Femur (tissue), 1 donor: ENCODE measurements at regions not wholly inside any gene's neighbourhood (a gene's known extent, or its start where the extent isn't known, plus 50 kb on each side); places are given as distances from the start of the nearest gene placed in this dataset.

ENCODE experiments used
- DNase-seq: peaks from one replicate; pipeline ENCODE4 v3.0.0-alpha.2; 2017

DNA sequence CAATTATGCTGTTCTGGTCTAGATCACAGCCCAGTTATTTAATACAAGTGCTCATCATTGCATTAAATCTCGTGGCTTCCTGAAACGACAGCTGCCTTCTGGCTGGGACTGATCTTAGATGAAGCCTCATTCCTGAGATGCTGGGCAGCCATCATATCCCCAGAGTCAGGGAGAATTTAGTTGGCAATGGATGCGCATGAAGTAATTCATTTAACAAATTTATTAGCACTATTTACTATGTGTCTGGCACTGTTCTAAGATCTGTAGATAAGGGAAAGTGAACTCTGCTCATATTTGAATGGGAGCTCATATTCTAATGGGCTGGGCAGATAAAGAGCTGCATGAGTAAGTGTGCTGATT, 244.7 kb downstream of the KCNS3 start:
- no peak for DNase-seq

DNA sequence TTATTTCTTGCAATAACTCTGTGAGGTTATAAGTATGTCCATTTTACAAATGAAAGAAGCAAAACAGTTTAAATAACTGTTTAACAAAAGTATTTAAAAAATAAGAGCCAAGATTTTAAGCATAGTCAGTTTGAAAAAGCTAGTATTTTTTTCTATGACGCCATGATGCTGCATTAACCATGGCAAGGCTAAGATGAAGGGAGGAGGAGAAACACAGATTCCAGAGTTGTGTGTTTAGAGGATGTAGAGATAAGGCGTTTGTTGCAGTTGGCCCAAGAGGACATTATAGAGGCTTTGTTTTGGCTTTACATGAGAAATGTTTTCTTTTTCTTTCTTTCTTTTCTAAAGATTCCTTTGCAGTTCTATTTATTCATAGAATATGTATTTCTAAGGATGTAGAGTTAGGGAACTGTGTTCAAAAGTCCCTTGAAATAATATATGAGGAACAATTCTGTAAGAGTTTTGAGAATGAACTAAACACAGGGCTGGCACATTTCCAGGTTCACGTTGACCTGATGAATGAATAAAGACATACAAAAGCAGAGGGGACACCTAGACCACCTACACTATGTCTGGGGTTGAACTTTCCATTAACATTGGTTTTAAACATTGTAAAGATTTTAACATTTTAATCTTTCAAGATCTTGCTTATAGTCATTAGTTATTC, 244.2 kb downstream of the KCNS3 start:
- DNase-seq = no peak

DNA sequence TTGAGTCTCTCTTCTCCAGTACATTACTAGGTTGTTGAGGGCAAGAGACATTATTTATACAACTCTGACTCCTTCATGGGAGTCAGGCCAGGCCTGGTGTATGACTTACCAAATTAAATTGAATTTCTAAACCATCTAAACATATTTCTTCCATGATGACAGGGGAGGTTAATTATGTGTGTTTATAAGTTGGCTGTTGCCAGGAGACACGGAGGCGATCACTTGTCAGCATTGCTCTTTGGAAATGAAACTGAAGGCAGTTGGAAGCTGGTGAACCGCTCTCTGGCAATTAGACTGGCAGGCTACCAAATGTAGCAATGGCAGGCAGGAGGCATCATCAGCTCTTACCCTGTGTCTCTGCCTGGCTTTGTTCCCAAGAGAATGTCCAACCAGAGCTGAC, 241.4 kb downstream of the KCNS3 start:
- DNase-seq = peak; percentile 45

DNA sequence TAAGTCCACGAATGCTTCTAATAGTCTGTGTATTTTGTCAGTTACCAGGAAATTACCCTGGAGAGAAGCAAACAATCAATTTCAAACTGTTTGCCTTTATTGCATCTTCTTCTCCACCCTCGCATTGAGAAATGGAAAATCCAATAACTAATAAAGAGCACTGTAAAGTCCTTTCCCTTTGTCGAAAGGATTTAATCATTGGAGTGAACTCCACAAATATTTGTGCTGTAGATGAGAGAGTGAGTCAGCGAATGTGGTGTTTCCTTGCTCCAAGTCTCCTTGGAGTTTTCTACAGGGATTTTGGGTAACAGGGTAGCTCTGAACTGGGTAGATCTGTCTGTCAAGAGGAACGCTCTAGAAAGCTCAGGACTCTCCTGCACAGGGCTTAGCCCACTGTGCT, 240.2 kb downstream of the KCNS3 start:
- no peak for DNase-seq

DNA sequence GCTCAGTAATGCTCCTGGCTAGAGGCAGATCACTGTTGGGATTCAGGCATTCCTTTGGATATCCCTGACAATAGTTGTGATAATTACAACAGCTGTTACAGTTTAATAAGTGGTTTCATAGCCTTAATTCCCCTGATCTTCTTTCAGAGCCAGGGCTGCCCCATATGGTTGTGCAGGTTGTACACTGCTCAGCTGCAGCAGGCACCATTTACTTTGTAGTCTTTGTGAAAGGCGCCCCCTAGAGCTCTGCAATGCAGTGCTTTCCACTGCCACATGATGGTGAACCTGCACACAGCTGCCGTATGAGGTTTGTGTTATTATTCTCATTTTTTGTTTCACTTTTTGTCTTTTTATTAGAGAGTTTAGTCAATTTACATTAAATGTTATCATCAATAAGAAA, 239.1 kb downstream of the KCNS3 start:
- no peak for DNase-seq

DNA sequence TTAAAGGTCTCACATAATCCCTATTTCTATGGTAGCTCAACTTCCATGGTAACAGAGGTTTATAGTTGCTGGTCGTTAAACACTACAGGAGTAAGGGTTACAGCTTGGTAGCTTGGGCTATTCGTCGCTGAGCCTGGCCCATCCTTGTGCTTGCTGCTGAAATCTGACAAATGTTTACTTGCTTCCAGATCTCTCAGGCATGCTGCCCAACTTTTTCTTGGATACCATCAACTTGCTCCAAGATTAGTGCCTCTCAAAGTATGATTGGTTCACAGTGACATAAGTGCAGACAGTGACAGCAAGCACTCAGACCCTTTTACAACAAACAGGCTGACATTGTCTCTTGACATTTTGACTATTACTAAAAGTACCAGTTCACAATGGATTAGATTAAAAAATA, 231.8 kb downstream of the KCNS3 start:
- no peak for DNase-seq

DNA sequence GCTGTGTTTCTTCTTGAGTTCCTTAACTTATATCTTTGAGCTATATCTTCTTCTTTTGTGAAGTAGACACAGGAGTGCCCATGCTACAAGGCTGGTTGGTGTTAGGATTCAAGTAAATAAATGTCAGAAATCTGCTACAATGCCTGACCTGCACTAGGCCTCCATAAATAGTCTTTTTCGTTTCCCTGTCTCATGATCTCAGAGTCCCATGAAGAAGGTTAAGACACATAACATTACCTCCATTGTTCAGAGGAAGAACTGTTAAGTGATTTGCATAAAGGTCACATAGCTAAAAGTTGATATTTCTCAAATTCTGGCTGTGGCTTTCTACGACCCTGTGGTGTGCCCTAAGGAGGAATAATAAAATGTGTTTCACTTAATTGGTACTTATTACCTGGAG, 228.4 kb downstream of the KCNS3 start:
- no peak for DNase-seq

DNA sequence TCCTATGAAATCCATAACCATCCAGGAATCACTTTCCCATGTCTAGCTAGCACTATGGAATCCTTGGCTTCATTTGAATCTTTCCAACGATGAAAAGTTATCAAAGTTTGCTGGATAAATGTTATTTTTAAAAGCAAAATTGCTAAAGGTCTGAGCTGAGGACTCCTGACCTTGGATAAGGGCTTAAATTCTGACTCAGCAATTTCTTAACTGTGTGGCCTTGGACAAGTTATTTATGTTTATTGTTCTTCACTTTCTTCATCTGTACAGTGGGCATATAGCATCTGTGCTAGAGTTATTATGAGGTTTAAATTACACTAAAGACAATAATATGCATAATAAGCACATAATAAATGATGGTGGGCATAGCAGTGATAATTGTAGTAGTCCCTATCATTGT, 227.5 kb downstream of the KCNS3 start:
- DNase-seq = no peak

DNA sequence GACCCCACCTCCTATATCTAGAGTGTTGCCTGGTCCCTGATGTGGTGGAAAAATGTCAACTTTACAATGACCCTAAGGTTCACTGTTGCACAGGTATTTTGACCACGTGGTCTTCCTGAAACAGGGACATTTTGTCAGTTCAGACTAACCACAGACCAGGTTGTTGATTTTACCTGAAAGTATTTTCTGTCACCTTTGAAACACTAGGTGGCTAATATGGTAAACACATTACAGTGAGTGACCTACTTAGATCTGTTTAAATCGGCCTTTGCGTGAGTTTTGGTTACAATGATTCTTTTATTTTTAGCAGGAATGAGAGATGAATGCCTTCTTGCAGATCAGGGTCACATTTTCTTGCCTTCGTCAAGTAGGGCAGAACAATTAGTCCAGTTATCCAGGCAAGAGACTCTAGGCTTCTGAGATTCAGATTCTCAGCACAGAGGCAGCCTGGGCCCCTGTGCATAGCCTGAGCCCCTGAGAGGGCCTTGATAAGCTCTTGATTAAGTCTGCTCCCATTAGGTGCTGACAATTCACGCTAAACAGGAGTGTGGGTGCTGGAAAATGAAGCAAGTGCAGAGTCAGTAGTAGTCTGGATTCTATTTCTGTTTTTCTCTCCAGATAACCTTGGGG, 226.2 kb downstream of the KCNS3 start:
- no peak for DNase-seq

DNA sequence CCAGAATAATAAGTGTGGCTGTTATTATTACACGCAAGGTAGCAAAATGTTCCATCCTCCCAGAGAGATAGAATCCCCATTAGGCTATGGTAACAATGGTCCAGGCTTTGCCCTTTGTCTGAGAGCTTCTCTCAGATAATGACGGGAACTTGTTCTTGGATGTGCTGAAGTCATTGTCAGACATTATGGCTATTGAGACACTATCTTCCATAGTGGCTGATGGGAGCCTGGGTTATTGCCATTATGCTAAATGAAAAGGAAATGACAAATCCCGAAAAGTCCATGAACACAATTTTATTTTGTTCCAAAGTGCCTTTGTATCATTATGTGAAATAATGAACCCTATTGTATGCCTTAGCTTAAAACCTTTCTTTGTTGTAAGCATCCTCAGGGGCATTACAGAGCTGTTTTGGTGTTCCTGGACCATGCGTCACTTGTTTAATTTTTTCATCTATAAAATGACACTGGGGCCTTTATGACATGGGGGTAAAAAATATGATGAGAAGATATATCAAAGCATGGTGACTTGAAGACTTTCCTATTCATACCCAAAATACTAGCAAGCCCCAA, 218.5 kb downstream of the KCNS3 start:
- DNase-seq = no peak

DNA sequence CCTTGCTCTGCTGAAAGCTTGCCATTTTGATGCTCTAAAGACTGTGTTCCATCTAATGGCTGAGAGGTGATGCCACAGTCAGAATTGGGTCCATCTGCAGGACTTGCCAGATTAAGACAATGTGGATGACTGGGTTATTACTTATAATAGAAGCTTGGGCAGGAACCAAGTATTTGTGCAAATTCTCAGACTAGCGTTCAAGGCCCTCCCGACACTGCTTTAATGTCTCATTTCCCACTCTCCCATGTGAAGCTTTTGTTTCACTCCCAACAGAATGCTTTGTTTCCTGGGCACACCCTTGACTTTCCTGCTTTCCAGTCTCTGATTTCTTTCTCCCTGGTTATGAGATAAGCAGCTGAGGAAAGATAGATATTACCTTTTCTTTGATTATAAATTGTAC, 215.8 kb downstream of the KCNS3 start:
- DNase-seq = no peak

DNA sequence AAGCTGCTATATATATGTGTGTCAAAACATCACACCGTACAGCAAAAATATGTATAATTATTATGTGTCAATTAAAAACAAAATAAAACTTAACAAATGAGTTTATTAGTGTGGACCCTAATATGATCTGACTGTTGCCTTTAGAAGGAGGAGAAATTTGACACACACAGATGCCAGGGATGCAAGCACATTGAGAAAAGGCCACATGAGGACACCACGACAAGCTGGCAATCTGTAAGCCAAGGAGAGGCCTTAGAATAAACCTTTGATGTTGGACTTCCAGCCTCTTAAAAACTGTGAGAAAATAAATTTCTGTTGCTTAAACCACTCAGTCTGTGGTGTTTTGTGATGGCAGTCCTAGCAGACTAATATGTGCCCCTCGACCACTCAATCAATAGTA, 214.7 kb downstream of the KCNS3 start:
- DNase-seq = no peak

DNA sequence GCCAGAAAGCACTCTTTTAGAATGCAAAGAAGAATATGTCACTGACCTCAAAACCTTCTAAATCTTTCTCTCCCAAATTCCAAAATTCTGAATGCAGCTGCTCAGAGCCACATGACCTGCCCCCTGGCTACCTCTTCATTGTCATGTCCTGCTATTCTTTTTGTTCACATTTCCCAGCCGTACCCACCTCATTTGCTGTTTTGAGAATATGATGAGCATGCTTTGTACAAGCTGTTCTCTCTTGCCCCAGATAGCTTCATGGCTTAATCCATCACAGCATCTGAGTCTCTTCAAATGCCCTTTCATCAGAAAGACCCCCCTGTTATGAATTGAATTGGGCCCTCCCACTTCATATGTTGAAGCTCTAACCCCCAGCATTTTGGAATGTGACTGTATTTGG, 214.3 kb downstream of the KCNS3 start:
- no peak for DNase-seq

DNA sequence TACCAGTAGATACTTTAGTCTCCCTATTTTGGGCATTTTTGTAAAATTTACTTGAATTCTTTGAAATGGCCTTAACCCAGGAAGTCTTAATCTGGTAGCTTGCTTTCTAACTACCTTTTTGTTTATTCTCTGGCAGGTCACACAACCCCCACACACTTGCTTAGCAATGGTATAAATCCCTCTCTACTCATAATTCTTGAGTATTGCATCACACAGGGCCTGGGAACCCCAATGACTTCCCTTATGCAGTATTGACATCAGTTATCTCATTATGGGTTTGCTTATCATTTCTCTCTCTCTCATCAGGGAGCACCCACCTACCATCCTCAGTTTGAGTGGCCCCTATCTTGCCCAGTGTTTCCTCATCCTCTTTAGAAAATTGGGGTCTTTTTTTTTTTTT, 207.1 kb downstream of the KCNS3 start:
- DNase-seq = no peak

DNA sequence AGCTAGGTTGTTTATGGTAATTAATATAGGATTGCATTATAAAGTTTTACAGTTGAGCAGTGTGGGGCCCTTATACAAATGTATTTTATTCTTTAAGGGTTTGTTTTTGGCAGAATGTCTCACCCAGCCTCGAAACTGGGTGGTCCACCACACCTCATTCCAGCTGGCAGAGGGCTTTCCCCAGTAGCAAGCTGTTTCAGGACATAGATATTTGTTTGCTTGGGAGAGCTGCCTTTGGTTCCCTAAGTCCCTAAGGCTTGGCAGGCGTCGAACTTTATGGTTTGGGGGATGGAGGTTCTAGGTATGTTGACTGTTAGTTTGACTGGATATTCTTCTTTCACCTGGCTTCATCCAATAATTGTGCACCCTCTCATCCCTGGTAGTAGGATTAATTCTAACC, 205.9 kb downstream of the KCNS3 start:
- no peak for DNase-seq

DNA sequence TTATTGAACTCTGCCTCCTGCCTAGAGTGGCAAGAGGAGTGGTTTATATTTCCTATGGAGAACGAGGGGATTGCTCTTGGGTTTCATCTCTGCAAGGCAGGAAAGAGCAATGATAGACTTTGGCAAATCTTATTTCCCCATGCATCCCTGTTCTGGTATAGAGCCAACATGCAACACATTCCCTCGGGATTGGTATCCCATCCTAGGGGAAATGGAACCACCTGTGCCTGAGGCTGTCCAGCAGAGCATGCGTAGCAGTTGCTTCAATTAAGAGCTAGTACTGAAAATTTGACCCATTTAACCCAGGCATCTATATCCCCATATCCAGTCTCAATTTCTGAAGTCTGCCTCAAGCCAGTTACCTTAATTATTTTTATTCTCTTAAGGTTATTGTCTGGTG, 205.3 kb downstream of the KCNS3 start:
- DNase-seq = no peak

DNA sequence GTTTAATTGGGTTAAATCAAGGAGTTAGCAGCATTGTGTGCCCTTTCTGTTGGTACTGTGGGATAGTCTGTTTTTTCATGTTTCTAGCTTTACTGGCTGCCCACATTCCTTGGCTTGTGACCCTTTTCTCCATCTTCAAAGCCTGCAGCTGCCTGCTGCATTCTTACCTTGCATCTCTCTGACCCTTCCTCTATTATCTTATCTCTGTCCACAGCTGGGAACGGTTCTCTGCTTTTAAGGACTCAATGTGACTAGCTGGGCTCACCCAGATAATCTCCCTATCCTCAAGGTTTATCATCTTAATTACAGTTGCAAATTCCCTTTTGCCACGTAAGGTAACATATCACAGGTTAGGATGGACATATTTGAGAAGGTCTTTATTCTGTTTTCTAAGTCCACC, 199.7 kb downstream of the KCNS3 start:
- DNase-seq = no peak

DNA sequence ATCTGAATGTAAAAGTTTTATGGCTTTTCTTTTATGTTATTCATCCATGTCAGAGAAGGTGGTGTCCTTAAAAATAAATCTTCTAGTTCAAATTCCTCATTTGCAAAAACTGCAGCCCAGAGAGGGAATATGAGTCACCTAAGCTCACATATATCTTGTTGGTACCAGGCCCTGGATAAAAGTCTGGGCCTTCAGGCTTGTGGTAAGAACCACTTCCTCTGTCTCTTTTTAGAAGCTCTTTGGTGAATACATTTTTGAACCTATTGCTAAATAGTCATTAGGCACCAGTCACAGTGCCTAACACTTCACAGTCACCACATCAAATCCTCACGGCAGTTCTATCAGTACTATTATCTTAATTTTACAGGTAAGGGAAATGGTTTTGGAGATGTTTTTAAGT, 199.2 kb downstream of the KCNS3 start:
- no peak for DNase-seq

DNA sequence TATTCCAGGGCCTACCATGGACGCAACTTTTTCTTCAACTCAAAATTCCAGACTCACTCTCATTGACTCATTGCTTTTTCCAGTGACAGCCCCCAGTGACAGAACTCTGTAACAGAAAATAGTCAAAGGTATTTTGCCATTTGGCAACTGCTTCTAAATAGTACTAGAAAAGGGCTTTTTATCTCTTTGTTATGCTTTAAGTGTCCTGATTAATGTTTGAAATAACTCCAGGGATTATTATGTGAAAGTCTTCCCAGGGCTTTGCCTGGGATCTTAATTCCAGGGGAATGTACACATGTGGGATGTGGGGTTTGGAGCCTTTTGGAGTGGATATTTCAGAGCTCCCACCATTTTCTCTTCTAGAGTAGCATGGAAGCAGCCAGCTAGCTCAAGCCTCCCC, 198.8 kb downstream of the KCNS3 start:
- no peak for DNase-seq

DNA sequence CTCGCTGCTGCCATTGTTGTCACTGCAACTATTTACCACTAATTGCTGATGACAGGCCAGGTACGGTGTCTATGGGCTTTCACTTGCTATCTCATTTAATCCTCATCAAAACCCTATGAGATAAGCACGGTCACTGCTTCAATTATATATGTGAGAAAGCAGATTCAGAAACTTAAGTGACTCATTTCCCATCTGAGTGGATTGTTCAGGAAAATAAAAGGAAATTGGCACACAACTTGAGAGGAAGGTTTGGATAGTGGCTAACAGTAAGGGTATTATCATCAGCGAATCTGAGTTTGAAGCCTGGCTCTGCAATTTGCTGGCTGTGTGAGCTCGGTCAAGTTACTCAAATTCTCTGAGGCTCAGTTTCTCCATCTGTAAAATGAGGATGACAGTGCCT, 196.0 kb downstream of the KCNS3 start:
- DNase-seq = no peak

DNA sequence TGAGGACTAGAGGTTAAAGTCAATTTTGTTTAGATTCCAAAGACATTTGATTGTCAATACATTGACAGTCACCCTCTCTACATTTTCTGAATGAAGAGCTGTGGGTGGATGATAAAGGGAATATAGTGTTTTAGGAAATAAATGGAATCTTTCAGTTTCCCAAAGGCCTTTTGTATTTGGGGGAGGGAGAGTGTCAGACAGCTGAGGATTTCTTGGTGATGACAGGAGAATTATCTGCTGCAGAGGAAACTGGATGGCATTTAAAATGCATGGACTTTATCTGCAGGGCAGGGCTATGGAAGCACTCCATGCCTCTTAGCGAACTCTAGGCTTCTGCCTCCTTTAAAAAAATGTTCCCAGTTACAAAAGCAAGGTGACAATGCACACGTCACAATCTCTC, 195.1 kb downstream of the KCNS3 start:
- DNase-seq = no peak

DNA sequence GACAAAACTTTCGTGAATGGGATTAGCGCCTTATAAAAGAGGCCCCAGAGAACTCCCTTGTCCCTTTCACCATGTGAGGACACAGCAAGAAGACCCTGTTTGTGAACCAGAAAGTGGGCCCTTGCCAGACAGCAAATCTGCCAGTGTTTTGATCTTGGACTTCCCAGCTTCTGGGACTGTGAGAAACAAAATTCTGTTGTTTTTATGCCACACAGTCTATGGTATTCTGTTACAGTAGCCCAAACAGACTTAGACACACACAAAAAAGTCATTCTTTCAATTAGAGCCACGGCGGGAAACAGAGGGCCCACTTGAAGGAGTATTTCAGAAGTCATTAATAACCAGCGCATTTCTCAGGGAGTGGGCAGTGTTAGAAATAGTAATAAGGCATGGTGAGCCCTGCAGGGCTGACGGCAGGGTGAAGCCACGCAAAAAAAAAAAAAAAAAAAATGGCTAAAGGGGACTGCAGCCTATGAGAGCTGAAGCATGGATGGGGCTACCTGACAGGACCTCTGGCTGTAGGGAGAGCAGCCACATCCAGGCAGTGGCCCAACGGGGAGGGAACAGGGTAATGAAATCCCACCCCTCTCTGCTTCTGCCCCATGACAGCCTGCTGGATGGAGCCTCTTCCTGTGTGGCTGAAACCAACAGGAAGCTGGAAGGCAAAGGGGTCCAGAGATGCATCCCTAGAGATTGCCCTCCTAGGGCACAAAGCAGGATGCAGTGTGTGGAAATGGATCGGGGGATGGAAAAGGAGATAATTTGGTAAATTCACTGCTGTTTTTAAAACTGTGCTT, 189.3 kb downstream of the KCNS3 start:
- peak; percentile 36 for DNase-seq

DNA sequence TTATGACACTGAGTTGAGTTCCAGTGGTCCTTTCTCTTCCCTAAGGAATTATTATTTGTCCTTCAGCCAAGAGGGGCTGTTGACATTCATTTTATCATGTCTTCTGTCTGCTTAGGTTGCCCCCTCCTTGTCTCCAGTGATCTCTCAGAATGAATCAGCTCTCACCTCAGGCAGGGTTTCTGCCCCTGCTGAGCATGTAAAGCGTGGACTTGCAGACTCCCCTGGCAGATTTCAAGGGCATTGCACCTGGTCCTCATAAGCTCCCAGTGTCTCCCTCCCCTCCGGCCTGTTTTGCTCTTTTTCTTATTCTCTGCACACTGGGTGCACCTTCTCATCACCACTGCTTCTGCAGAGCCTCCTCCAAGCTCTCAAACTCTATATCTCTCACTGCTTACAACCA, 188.4 kb downstream of the KCNS3 start:
- no peak for DNase-seq

DNA sequence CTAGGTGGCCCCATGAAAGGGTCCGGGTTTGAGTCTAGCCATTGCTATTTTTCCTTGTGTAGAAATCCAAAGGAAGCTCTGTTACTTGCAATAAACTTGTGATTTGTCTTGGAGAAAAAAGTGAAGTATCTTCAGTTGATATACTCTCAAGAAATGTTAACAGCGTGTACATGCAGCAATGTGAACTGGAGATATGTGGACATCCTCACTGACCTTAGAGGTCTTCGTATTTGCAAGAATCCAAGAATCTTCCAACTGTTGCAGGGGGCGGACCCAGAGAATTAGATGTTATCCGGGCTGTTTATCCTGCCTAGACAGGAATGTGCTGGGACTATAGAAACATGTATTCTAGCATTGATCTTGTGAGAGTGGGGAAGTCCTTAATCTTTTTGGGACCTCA, 187.6 kb downstream of the KCNS3 start:
- DNase-seq = no peak
